Keratinocyte (primary cell): ENCODE measurements at regions not wholly inside any gene's neighbourhood (a gene's known extent, or its start where the extent isn't known, plus 50 kb on each side); places are given as distances from the start of the nearest gene placed in this dataset.

ENCODE experiments used
- DNase-seq: peaks from one replicate; pipeline ENCODE4 v3.0.0-alpha.2; 2011; ENCODE audit warnings: low read depth, missing footprints, low spot score
- FAIRE-seq: peaks from 2 replicates; lab custom pipeline; 2011; peaks lifted over from hg19 to GRCh38; lab: Jason Lieb, UNC
- H2AFZ ChIP-seq: 2 replicates; pipeline ENCODE4 v1.6.0; 2012; ENCODE audit warnings: low read length, control low read depth, inconsistent platforms; ENCODE audit not compliant: control insufficient read depth
- H3K27ac ChIP-seq: 2 replicates; pipeline ENCODE4 v1.5.1; 2011; ENCODE audit warnings: low read length; ENCODE audit not compliant: control insufficient read depth, insufficient read depth
- H3K27me3 ChIP-seq: 3 replicates; pipeline ENCODE4 v1.6.0; 2011; ENCODE audit warnings: low read length; ENCODE audit not compliant: control insufficient read depth, insufficient read depth; ENCODE audit errors: extremely low read depth
- H3K36me3 ChIP-seq, 2 experiments: 2 replicates in 1 of 2; 3 replicates in 1 of 2; pipeline ENCODE4 v1.5.1; 2011; ENCODE audit warnings: low read length in 2 of 2, mild to moderate bottlenecking in 1 of 2; ENCODE audit not compliant: control insufficient read depth in 2 of 2, insufficient read depth in 2 of 2; ENCODE audit errors: extremely low read depth in 1 of 2
- H3K4me1 ChIP-seq: 3 replicates; pipeline ENCODE4 v1.5.1; 2011; ENCODE audit warnings: low read length; ENCODE audit not compliant: control insufficient read depth, insufficient read depth; ENCODE audit errors: extremely low read depth
- H3K4me2 ChIP-seq: 3 replicates; pipeline ENCODE4 v1.6.0; 2011; ENCODE audit warnings: low read depth, low read length; ENCODE audit not compliant: control insufficient read depth, insufficient read depth; ENCODE audit errors: extremely low read depth
- H3K4me3 ChIP-seq, 3 experiments: fragments of 200-600 bp in 1 of 3; sonication (generic) in 1 of 3; 2 replicates in 2 of 3; 3 replicates in 1 of 3; pipeline ENCODE4 v1.5.1; 2011 to 2016; ENCODE audit warnings: low read length in 3 of 3, mild to moderate bottlenecking in 3 of 3, control low read depth in 2 of 3, inconsistent platforms in 1 of 3, low read depth in 1 of 3, mixed read lengths in 1 of 3, mixed run types in 1 of 3, moderate library complexity in 1 of 3; ENCODE audit not compliant: control insufficient read depth in 2 of 3, insufficient read depth in 2 of 3; ENCODE audit errors: extremely low read depth in 1 of 3
- H3K79me2 ChIP-seq: 2 replicates; pipeline ENCODE4 v1.6.0; 2012; ENCODE audit warnings: low read length; ENCODE audit not compliant: control insufficient read depth, insufficient read depth
- H3K9ac ChIP-seq: 3 replicates; pipeline ENCODE4 v1.6.0; 2011; ENCODE audit warnings: low read length; ENCODE audit not compliant: control insufficient read depth, insufficient read depth; ENCODE audit errors: extremely low read depth
- H3K9me1 ChIP-seq: 3 replicates; pipeline ENCODE4 v1.6.0; 2011; ENCODE audit warnings: low read length; ENCODE audit not compliant: control insufficient read depth, insufficient read depth; ENCODE audit errors: extremely low read depth
- H3K9me3 ChIP-seq: 2 replicates; pipeline ENCODE4 v1.5.1; 2012; ENCODE audit warnings: low read depth, low read length; ENCODE audit not compliant: control insufficient read depth
- H4K20me1 ChIP-seq: 3 replicates; pipeline ENCODE4 v1.6.0; 2011; ENCODE audit warnings: low read length; ENCODE audit not compliant: control insufficient read depth, insufficient read depth; ENCODE audit errors: extremely low read depth
- EZH2 ChIP-seq: IDR thresholded peaks from one replicate; pipeline ENCODE4 v1.6.1; 2012; ENCODE audit warnings: inconsistent platforms, mild to moderate bottlenecking, low read length, moderate library complexity
- dilution Hi-C: fragments of 300-500 bp; cut with MboI; formaldehyde crosslinking; loops from one replicate; pipeline ENCODE4 v1.7.0; 2020; ENCODE audit warnings: low sequenced_read_pairs; ENCODE audit not compliant: extremely low pct_ligation_motif_present
- TF ChIP-seq, protein P1 (sequence below), 3 experiments: IDR thresholded peaks in 1 of 3; conservative IDR thresholded peaks in 1 of 3; optimal IDR thresholded peaks in 1 of 3; 2 replicates in 2 of 3; 3 replicates in 1 of 3; pipeline versions ENCODE3 to v1.5.1; 2011; ENCODE audit warnings: low read length in 3 of 3, mild to moderate bottlenecking in 3 of 3, moderate library complexity in 2 of 3, control low read depth in 1 of 3, inconsistent platforms in 1 of 3; ENCODE audit not compliant: insufficient read depth in 2 of 3; ENCODE audit errors: extremely low read depth in 1 of 3

DNA sequence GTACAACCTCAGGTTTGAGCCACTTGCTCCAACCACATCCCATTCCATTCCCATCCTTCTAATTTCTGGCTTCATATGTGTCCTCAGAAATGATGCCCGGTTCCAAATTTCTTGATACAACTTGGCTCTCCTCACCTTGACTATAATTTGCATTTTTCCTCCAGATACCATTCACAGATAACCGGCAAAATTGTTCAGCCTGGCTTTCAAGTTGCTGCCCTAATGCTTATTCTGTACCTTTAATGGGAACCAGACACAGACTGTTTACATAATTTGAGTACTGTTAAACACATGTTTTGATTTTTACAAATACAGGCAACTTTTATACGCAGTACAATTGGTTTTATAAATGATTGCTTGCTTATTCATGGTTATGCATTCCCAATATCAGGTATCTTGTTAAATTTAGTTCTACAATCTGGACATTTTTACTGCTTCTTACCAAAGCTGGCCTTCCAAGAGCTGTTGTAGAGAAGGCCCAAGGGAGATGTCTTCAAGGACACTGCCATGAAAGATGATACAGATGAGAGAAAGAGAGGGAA is 649.5 kb upstream of the CAMK1G start:
- H3K9me3 ChIP-seq: no peaks in the 10 kb centered on the region
- no peaks in the 10 kb centered on the region for H3K27me3 ChIP-seq
- no peak overlapping the region for H3K9ac ChIP-seq
- no peaks in the 10 kb centered on the region for H3K9me1 ChIP-seq
- FAIRE-seq (no peak), DNase-seq (no peak)
- no peaks in the 10 kb centered on the region for H3K36me3 ChIP-seq
- H2AFZ ChIP-seq: no peak overlapping the region
- H3K79me2 ChIP-seq: no peaks in the 10 kb centered on the region
- TF ChIP-seq EZH2: no peak
- TF ChIP-seq, protein P1, sequence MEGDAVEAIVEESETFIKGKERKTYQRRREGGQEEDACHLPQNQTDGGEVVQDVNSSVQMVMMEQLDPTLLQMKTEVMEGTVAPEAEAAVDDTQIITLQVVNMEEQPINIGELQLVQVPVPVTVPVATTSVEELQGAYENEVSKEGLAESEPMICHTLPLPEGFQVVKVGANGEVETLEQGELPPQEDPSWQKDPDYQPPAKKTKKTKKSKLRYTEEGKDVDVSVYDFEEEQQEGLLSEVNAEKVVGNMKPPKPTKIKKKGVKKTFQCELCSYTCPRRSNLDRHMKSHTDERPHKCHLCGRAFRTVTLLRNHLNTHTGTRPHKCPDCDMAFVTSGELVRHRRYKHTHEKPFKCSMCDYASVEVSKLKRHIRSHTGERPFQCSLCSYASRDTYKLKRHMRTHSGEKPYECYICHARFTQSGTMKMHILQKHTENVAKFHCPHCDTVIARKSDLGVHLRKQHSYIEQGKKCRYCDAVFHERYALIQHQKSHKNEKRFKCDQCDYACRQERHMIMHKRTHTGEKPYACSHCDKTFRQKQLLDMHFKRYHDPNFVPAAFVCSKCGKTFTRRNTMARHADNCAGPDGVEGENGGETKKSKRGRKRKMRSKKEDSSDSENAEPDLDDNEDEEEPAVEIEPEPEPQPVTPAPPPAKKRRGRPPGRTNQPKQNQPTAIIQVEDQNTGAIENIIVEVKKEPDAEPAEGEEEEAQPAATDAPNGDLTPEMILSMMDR (optimal IDR thresholded peaks at IDR 0.05 in 1 of 3, IDR thresholded peaks at IDR 0.05 in 1 of 3, conservative IDR thresholded peaks at IDR 0.05 in 1 of 3; ENCODE audit: extremely low read depth in 1 of 3, insufficient read depth in 2 of 3, low read length in 3 of 3): no peak
- H3K4me3 ChIP-seq: no peak overlapping the region
- H3K27ac ChIP-seq: no peak overlapping the region
- H3K4me2 ChIP-seq: no peak overlapping the region
- H4K20me1 ChIP-seq: no peaks in the 10 kb centered on the region
- peaks cover 13% of the 10 kb centered on the region for H3K4me1 ChIP-seq
- dilution Hi-C loops: no loop called here

- DNase-seq: peak; percentile 60
Observed at GRCh38 chr1:208934933-208935332, 648.6 kb upstream of the CAMK1G start.

More at GRCh38 chr1:208934933-208935332, 648.6 kb upstream of the CAMK1G start:
- Histone ChIP-seq H3K36me3 (no peaks in the 10 kb centered on the region), H3K4me1 (peaks cover 4% of the 10 kb centered on the region), H3K27ac (no peak overlapping the region), H3K4me3 (no peak overlapping the region), H3K9me1 (no peaks in the 10 kb centered on the region), H2AFZ (no peak overlapping the region), H3K79me2 (no peaks in the 10 kb centered on the region), H4K20me1 (no peaks in the 10 kb centered on the region), H3K27me3 (no peaks in the 10 kb centered on the region), H3K4me2 (no peak overlapping the region), H3K9ac (no peak overlapping the region), H3K9me3 (no peaks in the 10 kb centered on the region)
- dilution Hi-C loops: no loop called here
- FAIRE-seq: peak; percentile 29
- TF ChIP-seq, protein P1 (optimal IDR thresholded peaks at IDR 0.05 in 1 of 3, IDR thresholded peaks at IDR 0.05 in 1 of 3, conservative IDR thresholded peaks at IDR 0.05 in 1 of 3; ENCODE audit: extremely low read depth in 1 of 3, insufficient read depth in 2 of 3, low read length in 3 of 3): no peak
- no peak for TF ChIP-seq EZH2
